ENCODE measurements at regions not wholly inside any gene's neighbourhood (a gene's known extent, or its start where the extent isn't known, plus 50 kb on each side); places are given as distances from the start of the nearest gene placed in this dataset.

DNA sequence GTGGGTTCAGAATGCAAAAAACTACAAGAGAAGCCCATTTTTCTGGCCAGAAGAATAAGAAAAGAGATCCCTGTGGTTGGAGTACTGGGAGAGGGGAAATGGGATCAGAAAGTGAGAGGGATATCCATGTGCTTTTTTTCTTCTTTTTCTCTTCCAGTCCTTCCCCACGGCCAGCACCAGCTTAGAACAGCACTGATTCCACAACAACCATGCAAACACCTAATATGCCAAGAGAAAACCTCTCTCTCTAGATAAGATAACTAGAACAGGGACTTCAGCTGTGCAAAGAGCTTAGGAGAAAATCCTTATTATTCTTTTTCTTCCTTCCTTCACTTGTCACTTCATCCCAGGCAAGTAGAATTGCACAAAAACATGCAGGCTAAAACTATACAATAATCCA lies 83.5 kb downstream of the ELAPOR2 start:
- H3K23ac ChIP-seq (ENCODE audit: low read length) = no peak overlapping the region
- no peak for DNase-seq
- no peak overlapping the region for H2AFZ ChIP-seq (ENCODE audit: insufficient read depth, low read length, poor library complexity)
- H3K27ac ChIP-seq (ENCODE audit: low read depth, low read length) = no peak overlapping the region
- no peaks in the 10 kb centered on the region for H3K4me1 ChIP-seq (ENCODE audit: control insufficient read depth in 1 of 2, insufficient read depth in 2 of 2, low read length in 2 of 2)
- H3K4me2 ChIP-seq (ENCODE audit: low read length) = no peak overlapping the region
- no peak overlapping the region for H2BK5ac ChIP-seq (ENCODE audit: low read depth, low read length, poor library complexity)
- H3K4ac ChIP-seq (ENCODE audit: low read depth, low read length) = no peak overlapping the region
- H3K9me3 ChIP-seq (ENCODE audit: insufficient read depth, low read depth, low read length) = no peaks in the 10 kb centered on the region
- H3K79me1 ChIP-seq (ENCODE audit: low read length) = no peaks in the 10 kb centered on the region
- H2BK120ac ChIP-seq (ENCODE audit: insufficient read depth, low read length, poor library complexity) = no peak overlapping the region
- H2AK5ac ChIP-seq (ENCODE audit: low read length) = no peak overlapping the region
- whole genome bisulfite sequencing (ENCODE audit: extremely low coverage, insufficient coverage, insufficient read length) = no CpG with 5 or more reads among the region's 1 CpG
- no peaks in the 10 kb centered on the region for H3K79me2 ChIP-seq (ENCODE audit: control insufficient read depth, insufficient read depth, low read length, poor library complexity)
- no peak overlapping the region for H3K18ac ChIP-seq (ENCODE audit: low read length)
- no peak overlapping the region for H3K9ac ChIP-seq (ENCODE audit: low read length)
- no peaks in the 10 kb centered on the region for H3K36me3 ChIP-seq (ENCODE audit: control insufficient read depth in 1 of 2, insufficient read depth in 2 of 2, low read length in 2 of 2)
- H3K4me3 ChIP-seq (ENCODE audit: low read depth, low read length) = no peak overlapping the region
- H4K91ac ChIP-seq (ENCODE audit: low read depth, low read length) = no peak overlapping the region
- H3K14ac ChIP-seq (ENCODE audit: low read length) = no peak overlapping the region
- no peak overlapping the region for H4K8ac ChIP-seq (ENCODE audit: low read depth, low read length)
- no peaks in the 10 kb centered on the region for H3K27me3 ChIP-seq (ENCODE audit: insufficient read depth, low read length)
- H4K12ac ChIP-seq (ENCODE audit: low read depth, low read length) = no peak overlapping the region
- H2BK12ac ChIP-seq (ENCODE audit: low read length) = no peak overlapping the region

DNA sequence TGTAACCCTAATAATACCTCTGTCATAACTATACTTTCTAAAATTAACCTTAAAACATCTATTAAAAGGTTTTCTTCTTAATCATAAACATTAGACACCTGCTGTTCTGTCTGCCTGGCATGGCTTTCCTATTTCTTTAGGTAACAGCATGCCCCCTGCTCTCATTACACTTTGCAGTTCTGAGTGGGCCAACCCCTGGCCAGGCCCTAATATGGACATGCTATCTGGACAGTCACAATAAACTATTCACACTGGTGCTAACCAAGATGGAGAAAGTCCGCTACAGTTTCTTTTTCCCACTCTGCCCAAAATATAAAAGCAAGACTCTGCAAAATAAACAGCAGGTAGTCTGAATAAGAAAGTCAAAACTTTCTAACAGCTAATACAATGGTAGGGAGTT lies 84.0 kb downstream of the ELAPOR2 start:
- no peak overlapping the region for H3K14ac ChIP-seq (ENCODE audit: low read length)
- no peaks in the 10 kb centered on the region for H3K79me2 ChIP-seq (ENCODE audit: control insufficient read depth, insufficient read depth, low read length, poor library complexity)
- H2BK5ac ChIP-seq (ENCODE audit: low read depth, low read length, poor library complexity) = no peak overlapping the region
- H3K79me1 ChIP-seq (ENCODE audit: low read length) = no peaks in the 10 kb centered on the region
- H3K4me3 ChIP-seq (ENCODE audit: low read depth, low read length) = no peak overlapping the region
- no peak overlapping the region for H3K9ac ChIP-seq (ENCODE audit: low read length)
- no peak overlapping the region for H4K91ac ChIP-seq (ENCODE audit: low read depth, low read length)
- H3K4me1 ChIP-seq (ENCODE audit: control insufficient read depth in 1 of 2, insufficient read depth in 2 of 2, low read length in 2 of 2) = no peaks in the 10 kb centered on the region
- no peak overlapping the region for H3K23ac ChIP-seq (ENCODE audit: low read length)
- DNase-seq = no peak
- no peak overlapping the region for H2AFZ ChIP-seq (ENCODE audit: insufficient read depth, low read length, poor library complexity)
- no peak overlapping the region for H3K18ac ChIP-seq (ENCODE audit: low read length)
- H4K8ac ChIP-seq (ENCODE audit: low read depth, low read length) = no peak overlapping the region
- no CpG with 5 or more reads among the region's 1 CpG for WGBS (ENCODE audit: extremely low coverage, insufficient coverage, insufficient read length)
- no peak overlapping the region for H3K27ac ChIP-seq (ENCODE audit: low read depth, low read length)
- no peaks in the 10 kb centered on the region for H3K36me3 ChIP-seq (ENCODE audit: control insufficient read depth in 1 of 2, insufficient read depth in 2 of 2, low read length in 2 of 2)
- no peak overlapping the region for H2BK120ac ChIP-seq (ENCODE audit: insufficient read depth, low read length, poor library complexity)
- H3K4ac ChIP-seq (ENCODE audit: low read depth, low read length) = no peak overlapping the region
- no peak overlapping the region for H4K12ac ChIP-seq (ENCODE audit: low read depth, low read length)
- no peaks in the 10 kb centered on the region for H3K27me3 ChIP-seq (ENCODE audit: insufficient read depth, low read length)
- H3K4me2 ChIP-seq (ENCODE audit: low read length) = no peak overlapping the region
- H2BK12ac ChIP-seq (ENCODE audit: low read length) = no peak overlapping the region
- no peak overlapping the region for H2AK5ac ChIP-seq (ENCODE audit: low read length)
- no peaks in the 10 kb centered on the region for H3K9me3 ChIP-seq (ENCODE audit: insufficient read depth, low read depth, low read length)

DNA sequence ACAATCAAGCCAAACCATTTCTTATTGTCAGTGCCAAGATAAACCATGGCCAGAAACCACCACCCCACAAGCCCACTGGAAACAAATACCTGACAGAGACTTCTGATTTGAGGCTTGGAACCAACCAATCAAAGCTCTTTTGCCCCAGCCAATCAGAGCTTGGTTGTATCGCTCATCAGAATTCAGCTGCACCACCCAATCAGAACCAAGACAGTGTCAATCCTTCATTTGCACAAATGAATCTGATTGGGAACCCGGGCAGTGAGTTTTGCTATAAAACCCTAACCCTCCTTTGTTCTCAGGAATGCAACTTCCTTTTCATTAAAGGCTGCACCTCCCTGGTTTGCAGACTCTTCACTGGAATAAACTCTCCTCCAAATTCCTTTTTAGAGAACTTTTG lies 87.4 kb downstream of the ELAPOR2 start:
- H3K36me3 ChIP-seq (ENCODE audit: control insufficient read depth in 1 of 2, insufficient read depth in 2 of 2, low read length in 2 of 2) = no peaks in the 10 kb centered on the region
- no CpG with 5 or more reads among the region's 2 CpGs for WGBS (ENCODE audit: extremely low coverage, insufficient coverage, insufficient read length)
- H3K4me3 ChIP-seq (ENCODE audit: low read depth, low read length) = no peak overlapping the region
- H2AK5ac ChIP-seq (ENCODE audit: low read length) = no peak overlapping the region
- H3K4ac ChIP-seq (ENCODE audit: low read depth, low read length) = no peak overlapping the region
- no peak overlapping the region for H3K14ac ChIP-seq (ENCODE audit: low read length)
- H2BK5ac ChIP-seq (ENCODE audit: low read depth, low read length, poor library complexity) = no peak overlapping the region
- no peak overlapping the region for H3K23ac ChIP-seq (ENCODE audit: low read length)
- no peak overlapping the region for H4K12ac ChIP-seq (ENCODE audit: low read depth, low read length)
- H3K27ac ChIP-seq (ENCODE audit: low read depth, low read length) = no peak overlapping the region
- no peak overlapping the region for H4K8ac ChIP-seq (ENCODE audit: low read depth, low read length)
- H2BK12ac ChIP-seq (ENCODE audit: low read length) = no peak overlapping the region
- H3K79me2 ChIP-seq (ENCODE audit: control insufficient read depth, insufficient read depth, low read length, poor library complexity) = no peaks in the 10 kb centered on the region
- no peak for DNase-seq
- H3K79me1 ChIP-seq (ENCODE audit: low read length) = no peaks in the 10 kb centered on the region
- no peak overlapping the region for H4K91ac ChIP-seq (ENCODE audit: low read depth, low read length)
- no peak overlapping the region for H2AFZ ChIP-seq (ENCODE audit: insufficient read depth, low read length, poor library complexity)
- H3K9ac ChIP-seq (ENCODE audit: low read length) = no peak overlapping the region
- no peak overlapping the region for H3K18ac ChIP-seq (ENCODE audit: low read length)
- no peaks in the 10 kb centered on the region for H3K9me3 ChIP-seq (ENCODE audit: insufficient read depth, low read depth, low read length)
- no peaks in the 10 kb centered on the region for H3K27me3 ChIP-seq (ENCODE audit: insufficient read depth, low read length)
- no peak overlapping the region for H2BK120ac ChIP-seq (ENCODE audit: insufficient read depth, low read length, poor library complexity)
- no peaks in the 10 kb centered on the region for H3K4me1 ChIP-seq (ENCODE audit: control insufficient read depth in 1 of 2, insufficient read depth in 2 of 2, low read length in 2 of 2)
- H3K4me2 ChIP-seq (ENCODE audit: low read length) = no peak overlapping the region

DNA sequence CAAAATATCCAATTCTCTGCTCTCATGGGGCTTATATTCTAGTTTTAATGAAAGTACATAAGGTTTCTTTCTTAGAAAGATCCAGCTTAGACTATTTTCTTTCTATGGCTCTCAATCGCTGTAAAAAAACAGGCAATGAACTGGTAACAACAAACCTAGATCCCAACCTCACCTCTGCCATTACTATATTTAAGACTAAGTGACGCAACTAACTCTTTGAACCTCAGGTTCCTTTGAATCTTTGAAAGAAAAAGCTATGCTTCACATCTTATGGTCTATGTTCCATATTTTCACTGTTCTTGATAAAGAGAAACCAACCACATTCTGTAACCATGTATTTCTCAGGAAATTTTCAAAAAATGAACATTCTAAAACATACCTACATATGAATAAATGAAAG lies 88.5 kb downstream of the ELAPOR2 start:
- no CpG with 5 or more reads among the region's 2 CpGs for WGBS (ENCODE audit: extremely low coverage, insufficient coverage, insufficient read length)
- Histone ChIP-seq H2BK12ac (ENCODE audit: low read length) (no peak overlapping the region), H2BK120ac (ENCODE audit: insufficient read depth, low read length, poor library complexity) (no peak overlapping the region), H3K27me3 (ENCODE audit: insufficient read depth, low read length) (no peaks in the 10 kb centered on the region), H4K12ac (ENCODE audit: low read depth, low read length) (no peak overlapping the region), H3K79me2 (ENCODE audit: control insufficient read depth, insufficient read depth, low read length, poor library complexity) (no peaks in the 10 kb centered on the region), H2AK5ac (ENCODE audit: low read length) (no peak overlapping the region), H3K9me3 (ENCODE audit: insufficient read depth, low read depth, low read length) (no peaks in the 10 kb centered on the region), H3K4me3 (ENCODE audit: low read depth, low read length) (no peak overlapping the region), H4K8ac (ENCODE audit: low read depth, low read length) (no peak overlapping the region), H2BK5ac (ENCODE audit: low read depth, low read length, poor library complexity) (no peak overlapping the region), H2AFZ (ENCODE audit: insufficient read depth, low read length, poor library complexity) (no peak overlapping the region), H3K18ac (ENCODE audit: low read length) (no peak overlapping the region), H3K4me2 (ENCODE audit: low read length) (no peak overlapping the region), H3K4ac (ENCODE audit: low read depth, low read length) (no peak overlapping the region), H3K9ac (ENCODE audit: low read length) (no peak overlapping the region), H3K4me1 (ENCODE audit: control insufficient read depth in 1 of 2, insufficient read depth in 2 of 2, low read length in 2 of 2) (no peaks in the 10 kb centered on the region), H3K79me1 (ENCODE audit: low read length) (no peaks in the 10 kb centered on the region), H3K27ac (ENCODE audit: low read depth, low read length) (no peak overlapping the region), H3K36me3 (ENCODE audit: control insufficient read depth in 1 of 2, insufficient read depth in 2 of 2, low read length in 2 of 2) (no peaks in the 10 kb centered on the region), H3K14ac (ENCODE audit: low read length) (no peak overlapping the region), H3K23ac (ENCODE audit: low read length) (no peak overlapping the region), H4K91ac (ENCODE audit: low read depth, low read length) (no peak overlapping the region)
- no peak for DNase-seq
